Small intestine (tissue), 7 donors: ENCODE measurements at regions not wholly inside any gene's neighbourhood (a gene's known extent, or its start where the extent isn't known, plus 50 kb on each side); places are given as distances from the start of the nearest gene placed in this dataset.

Experiments used
- DNase-seq, 2 donors: peaks; one replicate each; pipeline versions ENCODE4 v3.0.0 to v3.0.0-alpha.2; 2013
- FAIRE-seq: peaks from 2 replicates; lab custom pipeline; 2012; peaks lifted over from hg19 to GRCh38; lab: Jason Lieb, UNC
- H3K27ac ChIP-seq, 3 donors: one replicate each; pipeline ENCODE4 v1.5.1; 2013; ENCODE audit warnings: low read length in 2 of 3, mild to moderate bottlenecking in 2 of 3, control low read depth in 1 of 3, inconsistent platforms in 1 of 3, low read depth in 1 of 3, moderate library complexity in 1 of 3
- H3K27me3 ChIP-seq, 3 donors: one replicate each; pipeline ENCODE4 v1.6.1; 2013; ENCODE audit warnings: low read length in 3 of 3, inconsistent platforms in 1 of 3; ENCODE audit not compliant: control insufficient read depth in 3 of 3, insufficient read depth in 3 of 3
- H3K36me3 ChIP-seq, 3 donors: one replicate each; pipeline ENCODE4 v1.6.1; 2013; ENCODE audit warnings: low read length in 3 of 3, inconsistent platforms in 1 of 3, low read depth in 1 of 3, mild to moderate bottlenecking in 1 of 3, moderate library complexity in 1 of 3; ENCODE audit not compliant: control insufficient read depth in 3 of 3, insufficient read depth in 2 of 3
- H3K4me1 ChIP-seq, 3 donors: one replicate each; pipeline ENCODE4 v1.6.1; 2013; ENCODE audit warnings: low read length in 2 of 3, inconsistent platforms in 1 of 3, low read depth in 1 of 3, mild to moderate bottlenecking in 1 of 3, moderate library complexity in 1 of 3; ENCODE audit not compliant: control insufficient read depth in 3 of 3, insufficient read depth in 2 of 3
- H3K4me3 ChIP-seq, 3 donors: one replicate each; pipeline ENCODE4 v1.5.1; 2013; ENCODE audit warnings: low read length in 3 of 3, control low read depth in 1 of 3, inconsistent platforms in 1 of 3, low read depth in 1 of 3, mild to moderate bottlenecking in 1 of 3, moderate library complexity in 1 of 3
- H3K9me3 ChIP-seq, 2 donors: one replicate each; pipeline ENCODE4 v1.6.1; 2013; ENCODE audit warnings: low read depth in 1 of 2, low read length in 1 of 2; ENCODE audit not compliant: control insufficient read depth in 2 of 2, insufficient read depth in 1 of 2
- WGBS, 3 donors: extraction: QIAGEN DNeasy Blood & Tissue Kit; methylation state at CpG; one replicate each; pipeline ENCODE4 v1.1.7; 2013; 5-methylcytosine and 5-hydroxymethylcytosine counted together
- donor health status: healthy with polysubstance abuse.
- donor health status: control.
- donor health status: control.
- donor health status: Bipolar disorder and iron deficiency.
- donor health status: healthy.

DNA sequence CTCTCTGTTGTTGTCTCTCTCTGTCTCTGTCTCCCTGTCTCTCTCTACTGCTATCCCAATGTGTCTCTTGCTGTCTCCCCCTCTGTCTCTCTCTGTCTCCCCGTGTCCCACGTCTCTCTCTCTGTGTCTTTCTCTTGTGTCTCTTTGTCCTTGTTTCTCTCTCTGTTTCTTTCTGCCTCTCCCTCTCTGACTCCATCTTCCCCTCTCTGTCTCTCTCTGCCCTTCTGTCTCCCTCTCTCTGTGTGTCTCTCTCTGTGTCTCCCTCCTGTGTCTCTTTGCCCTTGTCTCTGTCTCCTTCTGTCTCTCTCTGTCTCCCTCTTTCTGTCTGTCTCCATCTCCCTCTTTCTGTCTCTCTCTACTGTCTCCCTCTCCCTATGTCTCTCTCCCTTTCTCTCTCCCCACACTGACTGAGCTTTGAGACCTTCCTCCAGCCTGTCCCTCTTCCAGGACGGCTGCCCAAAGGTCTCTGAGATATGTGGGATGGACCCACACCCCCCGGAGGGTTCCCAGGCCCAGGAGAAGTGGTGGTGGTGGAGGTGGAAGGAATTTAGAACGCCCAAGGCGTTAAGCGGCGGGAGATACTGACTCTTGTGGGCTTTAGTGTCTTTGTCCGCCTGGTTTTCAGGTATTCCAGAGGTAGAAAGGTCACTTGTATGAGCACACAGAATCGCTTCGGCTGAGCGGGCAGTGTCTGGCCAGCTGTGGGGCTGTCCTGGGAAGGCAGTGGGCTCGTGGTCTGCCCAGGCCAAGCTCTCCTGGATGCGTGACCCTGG, 65.5 kb upstream of the CCND1 start:
- Histone ChIP-seq H3K4me1 (no peaks in the 10 kb centered on the region), H3K27me3 (no peaks in the 10 kb centered on the region), H3K27ac (no peak overlapping the region), H3K9me3 (no peaks in the 10 kb centered on the region), H3K36me3 (no peaks in the 10 kb centered on the region), H3K4me3 (no peak overlapping the region)
- no peak for FAIRE-seq
- 70 to 78% (median 77%) methylated on average over 14 of the region's 14 CpGs for WGBS, 3 donors
- DNase-seq: no peak

DNA sequence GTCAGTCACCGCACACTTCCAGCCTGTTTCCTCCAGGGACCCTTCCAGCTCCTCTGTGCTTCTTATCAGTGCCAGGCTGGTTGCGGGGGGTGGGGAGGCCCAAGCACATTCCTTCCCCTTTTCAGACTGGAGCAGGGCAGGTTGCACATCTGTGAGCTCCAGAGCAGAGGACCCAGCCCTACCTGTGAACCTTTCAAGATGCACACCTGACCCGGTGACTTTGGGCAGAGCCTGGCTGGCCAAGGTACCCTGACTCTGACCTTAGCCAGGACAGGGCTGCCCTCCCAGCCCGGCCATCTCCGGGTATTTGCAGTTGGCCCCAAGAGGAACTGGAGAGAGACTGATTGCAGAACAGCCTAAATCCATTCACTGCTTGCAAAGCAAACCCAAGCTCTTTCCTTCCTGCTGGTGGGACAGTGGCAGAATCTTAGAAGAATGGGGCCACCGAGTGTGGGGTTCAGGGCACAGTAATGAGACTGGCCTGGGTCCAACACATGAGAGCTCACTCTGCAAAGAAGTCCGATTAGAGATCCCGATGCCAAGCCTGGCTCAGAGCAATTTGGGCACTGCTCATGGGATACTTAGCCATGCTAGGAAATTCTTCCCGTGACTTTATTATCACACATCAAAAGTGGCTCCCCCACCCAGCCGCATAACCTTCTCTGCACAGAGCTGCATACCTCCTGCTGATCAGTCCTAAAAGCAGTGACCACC, 64.7 kb upstream of the CCND1 start:
- no peak for DNase-seq
- no peak overlapping the region for H3K27ac ChIP-seq
- H3K4me1 ChIP-seq: no peaks in the 10 kb centered on the region
- H3K36me3 ChIP-seq: no peaks in the 10 kb centered on the region
- WGBS, 3 donors: 44 to 58% (median 54%) methylated on average over 10 of the region's 10 CpGs
- no peaks in the 10 kb centered on the region for H3K27me3 ChIP-seq
- no peak overlapping the region for H3K4me3 ChIP-seq
- no peak for FAIRE-seq
- H3K9me3 ChIP-seq: no peaks in the 10 kb centered on the region

DNA sequence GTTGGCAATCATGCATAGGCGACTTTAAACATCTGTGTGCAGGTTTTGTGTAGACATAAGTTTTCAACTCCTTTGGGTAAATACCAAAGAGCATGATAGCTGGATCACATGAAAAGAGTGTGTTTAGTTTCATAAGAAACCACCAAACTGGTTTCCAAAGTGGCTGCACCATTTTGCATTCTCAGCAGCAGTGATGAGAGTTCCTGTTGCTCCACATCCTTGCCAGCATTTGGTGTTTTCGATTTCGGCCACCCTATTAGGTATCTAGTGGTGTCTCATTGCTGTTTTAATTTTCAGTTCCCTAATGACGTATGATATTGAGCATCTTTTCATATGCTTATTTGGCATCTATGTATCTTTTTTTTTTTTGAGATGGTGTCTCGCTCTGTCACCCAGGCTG, 62.8 kb upstream of the CCND1 start:
- Histone ChIP-seq H3K4me1 (no peaks in the 10 kb centered on the region), H3K9me3 (no peaks in the 10 kb centered on the region), H3K27me3 (no peaks in the 10 kb centered on the region), H3K36me3 (no peaks in the 10 kb centered on the region), H3K4me3 (no peak overlapping the region), H3K27ac (no peak overlapping the region)
- WGBS, 3 donors: 89 to 91% (median 90%) methylated on average over 5 of the region's 5 CpGs
- FAIRE-seq: no peak
- DNase-seq: no peak

DNA sequence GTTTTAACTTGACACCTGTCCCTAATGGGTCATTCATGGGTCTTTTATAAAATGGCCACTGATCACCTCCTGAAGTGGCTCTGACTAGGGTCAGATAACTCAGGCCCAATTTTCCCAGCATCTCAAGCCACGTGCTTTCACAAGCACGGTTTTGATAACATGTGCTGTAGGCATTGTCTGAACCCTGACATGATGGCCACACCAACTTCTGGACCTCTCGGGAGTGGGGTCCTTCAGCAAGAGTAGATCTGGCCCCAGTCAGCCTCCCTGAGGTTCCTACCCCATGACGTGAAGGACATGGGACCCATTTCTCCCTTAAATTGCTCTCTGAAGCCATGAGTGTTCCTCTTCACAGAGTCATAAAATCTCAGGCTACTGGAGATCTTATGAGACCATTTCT, 60.4 kb upstream of the CCND1 start:
- Histone ChIP-seq H3K4me1 (no peaks in the 10 kb centered on the region), H3K4me3 (no peak overlapping the region), H3K27me3 (no peaks in the 10 kb centered on the region), H3K36me3 (no peaks in the 10 kb centered on the region), H3K27ac (no peak overlapping the region), H3K9me3 (no peaks in the 10 kb centered on the region)
- DNase-seq: no peak
- FAIRE-seq: no peak
- WGBS, 3 donors: 79 to 90% (median 88%) methylated on average over 4 of the region's 4 CpGs

DNA sequence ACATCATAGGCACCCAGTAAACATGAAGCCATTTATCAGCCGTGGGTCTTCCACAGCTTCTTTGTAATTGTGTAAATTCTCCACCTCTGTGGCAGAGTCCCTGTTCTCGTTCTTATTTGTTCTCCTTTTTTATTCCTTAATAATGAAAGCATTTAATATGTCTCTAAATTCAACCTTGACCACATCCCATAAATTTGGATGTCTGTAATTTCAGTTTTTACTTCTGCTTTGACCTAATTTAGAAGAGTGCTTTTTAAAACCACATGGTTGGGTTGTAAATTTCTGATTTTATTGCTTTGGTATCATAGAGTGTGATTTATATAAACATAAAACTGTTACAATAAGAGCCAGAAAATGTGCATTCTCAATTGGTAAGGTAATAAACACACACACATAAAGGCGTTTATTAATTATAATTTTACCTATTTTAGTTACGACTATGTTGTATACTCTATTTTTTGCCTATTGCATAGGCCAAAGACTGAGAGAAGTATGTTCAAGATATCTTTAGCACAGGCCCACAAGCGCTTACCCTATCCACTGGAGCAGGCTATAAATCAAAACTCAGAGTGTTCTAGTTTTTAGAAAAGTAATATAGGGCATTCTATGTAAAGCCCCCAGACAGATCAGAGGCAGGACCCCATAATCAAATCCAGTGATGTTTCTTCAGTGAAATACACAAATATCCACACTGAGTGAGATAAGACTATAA, 58.0 kb upstream of the CCND1 start:
- H3K27ac ChIP-seq: no peak overlapping the region
- no peaks in the 10 kb centered on the region for H3K27me3 ChIP-seq
- no peaks in the 10 kb centered on the region for H3K4me1 ChIP-seq
- no peaks in the 10 kb centered on the region for H3K36me3 ChIP-seq
- 72 to 77% (median 75%) methylated on average over 5 of the region's 5 CpGs for WGBS, 3 donors
- FAIRE-seq (no peak), DNase-seq (no peak)
- H3K4me3 ChIP-seq: no peak overlapping the region
- no peaks in the 10 kb centered on the region for H3K9me3 ChIP-seq

DNA sequence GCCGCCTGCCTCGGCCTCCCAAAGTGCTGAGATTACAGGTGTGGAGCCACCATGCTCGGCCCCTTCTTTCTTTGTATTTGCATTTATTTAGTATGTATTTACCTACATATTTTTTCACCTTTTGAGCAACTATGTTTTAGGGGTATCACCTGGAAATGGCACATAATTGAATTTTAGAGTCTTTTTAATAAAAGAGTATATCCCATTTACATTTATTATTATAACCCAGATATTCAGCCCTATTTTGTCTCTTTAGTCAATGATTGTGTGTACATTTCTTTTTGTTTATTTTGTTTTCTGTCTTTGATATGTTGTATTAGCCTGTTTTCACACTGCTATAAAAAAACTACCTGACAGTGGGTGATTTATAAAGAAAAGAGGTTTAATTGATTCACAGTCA, 56.8 kb upstream of the CCND1 start:
- 92 to 97% (median 94%) methylated on average over 3 of the region's 3 CpGs for WGBS, 3 donors
- FAIRE-seq (no peak), DNase-seq (no peak)
- Histone ChIP-seq H3K27me3 (no peaks in the 10 kb centered on the region), H3K9me3 (no peaks in the 10 kb centered on the region), H3K36me3 (no peaks in the 10 kb centered on the region), H3K4me1 (no peaks in the 10 kb centered on the region), H3K4me3 (no peak overlapping the region), H3K27ac (no peak overlapping the region)

DNA sequence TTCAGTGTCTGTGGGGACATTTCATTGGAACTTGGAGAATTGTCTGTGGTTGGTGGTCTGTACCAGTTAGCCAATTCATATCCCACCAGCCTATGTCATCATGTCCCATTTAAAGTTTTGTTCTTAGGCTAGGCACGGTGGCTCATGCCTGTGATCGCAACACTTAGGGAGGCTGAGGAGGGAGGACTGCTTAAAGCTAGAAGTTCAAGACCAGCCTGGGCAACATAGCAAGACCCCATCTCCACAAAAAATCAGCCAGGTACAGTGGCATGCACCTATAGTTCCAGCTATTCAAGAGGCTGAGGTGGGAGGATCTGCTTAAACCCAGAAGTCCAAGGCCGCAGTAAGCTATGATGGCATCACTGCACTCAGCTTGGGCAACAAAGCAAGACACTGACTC, 55.6 kb upstream of the CCND1 start:
- 93 to 96% (median 96%) methylated on average over 3 of the region's 3 CpGs for WGBS, 3 donors
- no peak for FAIRE-seq

DNA sequence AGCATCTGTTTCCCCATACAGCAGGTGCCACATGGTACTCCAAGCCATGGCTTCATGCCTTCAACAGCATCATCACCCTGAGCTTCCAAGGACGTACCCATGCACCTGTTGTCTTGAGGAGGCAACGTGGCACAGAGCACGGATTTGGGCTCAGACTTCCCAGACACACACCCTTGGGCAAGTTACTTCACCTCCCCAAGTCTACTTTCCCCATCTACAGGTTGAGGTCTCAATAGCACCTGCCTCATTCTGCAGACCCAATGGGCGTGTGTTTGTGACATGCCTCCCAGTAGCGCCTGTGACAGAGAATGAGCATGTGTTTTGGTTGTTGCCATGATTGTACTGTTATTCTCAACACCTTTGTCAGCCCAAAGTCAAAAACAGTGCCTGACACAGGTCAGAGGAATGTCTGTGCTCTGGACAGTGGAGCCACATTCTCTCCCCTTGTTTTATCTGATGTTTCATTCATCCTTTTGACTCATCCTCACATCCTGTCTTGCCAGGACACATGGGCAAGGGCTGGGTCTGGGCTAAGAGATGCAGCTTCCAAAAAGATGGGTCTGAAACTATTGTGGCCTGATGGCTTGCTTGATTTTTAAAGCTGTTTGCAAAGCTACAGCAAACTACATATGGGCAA, 53.4 kb upstream of the CCND1 start:
- Histone ChIP-seq H3K4me3 (no peak overlapping the region), H3K27me3 (no peaks in the 10 kb centered on the region), H3K36me3 (no peaks in the 10 kb centered on the region), H3K4me1 (no peaks in the 10 kb centered on the region), H3K27ac (no peak overlapping the region), H3K9me3 (peaks cover 0 to 4% of the 10 kb centered on the region in 2 donors)
- FAIRE-seq (no peak), DNase-seq (no peak)
- 80 to 90% (median 80%) methylated on average over 5 of the region's 5 CpGs for WGBS, 3 donors

More for the DNA sequence above, 55.6 kb upstream of the CCND1 start:
- H3K36me3 ChIP-seq: no peaks in the 10 kb centered on the region
- DNase-seq: no peak
- no peak overlapping the region for H3K27ac ChIP-seq
- H3K4me1 ChIP-seq: no peaks in the 10 kb centered on the region
- H3K9me3 ChIP-seq: no peaks in the 10 kb centered on the region
- H3K27me3 ChIP-seq: no peaks in the 10 kb centered on the region
- H3K4me3 ChIP-seq: no peak overlapping the region
